Heart right ventricle (tissue), 16 donors: ENCODE measurements at regions not wholly inside any gene's neighbourhood (a gene's known extent, or its start where the extent isn't known, plus 50 kb on each side); places are given as distances from the start of the nearest gene placed in this dataset.

ENCODE experiments used
- ATAC-seq, 8 donors: fragments of 200-7000 bp; cut with Tn5 transposase; one replicate each; pipeline ENCODE4 v1.9.1; 2020; ENCODE audit warnings: mild to moderate bottlenecking in 8 of 8, moderate library complexity in 8 of 8, moderate number of reproducible peaks in 1 of 8
- DNase-seq, 2 donors: peaks; one replicate each; pipeline ENCODE4 v3.0.0-alpha.2; 2020
- H3K27ac ChIP-seq, 10 donors: fragments of 200-600 bp; sonication (generic) in 2 of 10; one replicate each; pipeline versions ENCODE4 v1.5.0 to v1.8.0; 2020 to 2022; ENCODE audit warnings: mild to moderate bottlenecking in 3 of 10
- H3K27me3 ChIP-seq, 7 donors: fragments of 200-600 bp; one replicate each; pipeline ENCODE4 v1.8.0; 2021 to 2022; ENCODE audit warnings: mild to moderate bottlenecking in 2 of 7
- H3K36me3 ChIP-seq, 9 donors: fragments of 200-600 bp; sonication (generic) in 1 of 9; one replicate each; pipeline versions ENCODE4 v1.5.0 to v1.8.0; 2020 to 2022; ENCODE audit warnings: mild to moderate bottlenecking in 2 of 9
- H3K4me1 ChIP-seq, 9 donors: fragments of 200-600 bp; sonication (generic) in 1 of 9; one replicate each; pipeline versions ENCODE4 v1.5.0 to v1.8.0; 2020 to 2022; ENCODE audit warnings: mild to moderate bottlenecking in 4 of 9
- H3K4me3 ChIP-seq, 10 donors: fragments of 200-600 bp; sonication (generic) in 2 of 10; one replicate each; pipeline versions ENCODE4 v1.5.0 to v1.8.0; 2020 to 2022; ENCODE audit warnings: mild to moderate bottlenecking in 7 of 10, moderate library complexity in 2 of 10
- H3K9me3 ChIP-seq, 11 donors: fragments of 200-600 bp in 10 of 11; sonication (generic) in 2 of 11; one replicate each; pipeline versions ENCODE4 v1.5.0 to v1.8.0; 2013 to 2022; ENCODE audit warnings: mild to moderate bottlenecking in 2 of 11, control low read depth in 1 of 11, moderate library complexity in 1 of 11
- CTCF ChIP-seq, 9 donors: fragments of 200-600 bp; sonication (generic) in 2 of 9; IDR thresholded peaks; one replicate each; pipeline versions ENCODE4 v1.5.0 to v1.8.0; 2021 to 2022; ENCODE audit warnings: antibody characterized with exemption in 9 of 9, mild to moderate bottlenecking in 5 of 9, moderate library complexity in 1 of 9
- WGBS, 2 donors: extraction: QIAGEN DNeasy Blood & Tissue Kit; methylation state at CpG; one replicate each; pipeline ENCODE4 v1.1.7; 2013; ENCODE audit warnings: inconsistent platforms in 1 of 2; 5-methylcytosine and 5-hydroxymethylcytosine counted together
- intact Hi-C, 10 donors: fragments of 100-400 bp; cut with DNase I; formaldehyde crosslinking; loops; one replicate each; pipeline versions ENCODE4 v1.11.1 to v1.14.2; 2022
- donor health status: Arrhythmogenic right ventricular cardiomyopathy.
- donor health status: ischemic (EF 13 %, LVEDD 7.1; RV severe dilation, severe dysfunction).
- donor health status: healthy with polysubstance abuse.
- donor health status: DM: no; HTN: yes; CAD: no.
- donor health status: DM: no; HTN: no; CAD: no.
- donor health status: ischemic (EF 25% LVEDD 6.9; RV normal size, moderate dysfunction).
- donor health status: ischemic (EF 25% LVEDD 5.7; RV mildly dilated, moderate dysfunction).
- donor health status: healthy.
- donor health status: DM: yes; HTN: yes; CAD: no.
- donor health status: Ischemic cardiomyopathy.
- donor health status: ischemic (EF 35%, LVEDD 5.7; RV mildly dilated, moderate dysfunction).
- donor health status: nonischemic (EF 11% LVEDD 7.7; RV severe dilation, severe dysfunction).
- donor health status: DM: yes; HTN: yes; CAD: no.
- donor health status: PGD.
- donor health status: ischemic (EF 29% LVEDD 5.4; RV normal size, mild dysfunction).
- donor health status: nonischemic (EF 23%, LVEDD 6.1; RV moderate dilation, normal function).

DNA sequence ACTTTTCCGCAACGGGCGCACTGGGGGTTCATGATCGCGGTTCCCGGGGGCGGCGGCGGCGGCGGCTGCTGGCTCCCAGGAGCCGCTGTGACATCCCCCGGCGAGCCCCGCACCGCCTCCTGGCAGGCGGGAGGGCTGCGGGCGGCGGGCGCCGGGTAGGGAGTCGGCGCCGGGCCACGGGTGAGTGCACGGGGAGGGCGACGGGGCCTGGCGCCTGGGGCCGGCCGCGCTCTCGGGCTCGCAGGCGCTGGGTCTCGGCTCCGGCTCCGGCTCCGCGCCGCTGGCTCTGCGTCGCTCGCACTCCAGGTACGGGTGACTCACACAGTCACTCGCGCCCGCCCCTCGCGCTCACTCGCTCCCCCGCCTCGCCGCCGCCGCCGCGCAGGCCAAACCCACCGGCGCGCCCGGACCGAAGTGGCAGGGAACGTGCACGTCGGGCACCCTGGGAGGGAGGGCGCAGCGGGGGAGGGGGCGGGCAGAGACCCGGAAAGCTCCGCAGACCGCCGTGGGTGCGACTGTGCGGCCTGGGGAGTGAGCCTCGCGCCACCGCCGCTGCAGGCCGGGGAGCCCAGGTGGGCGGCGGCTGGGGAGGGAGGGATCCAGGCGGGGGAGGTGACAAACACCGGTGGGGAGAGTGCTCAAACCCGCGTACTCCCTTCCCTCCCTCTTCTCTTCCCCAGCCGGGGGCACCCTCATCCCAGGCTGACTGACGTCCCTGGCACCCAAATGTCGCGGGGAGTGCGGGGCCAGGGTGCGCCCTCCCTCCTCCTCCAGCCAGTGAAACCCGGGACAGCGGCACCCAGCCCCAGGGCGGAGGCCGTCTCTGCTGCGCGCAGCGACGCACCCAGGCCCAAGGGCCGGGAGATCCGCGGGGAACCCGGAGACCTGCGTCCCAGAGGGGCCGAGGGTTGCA is 276.9 kb upstream of the NEBL start:
- peak; percentile 29 to 45 for DNase-seq

GRCh38 chr10:21172930-21173801 is 276.1 kb upstream of the NEBL start:
- peak overlapping the region in 7 of 10 donors; percentile 34 to 78 (median 55) for H3K27ac ChIP-seq
- peak; percentile 32 to 53 (median 41) for ATAC-seq

More for the DNA sequence above, 276.9 kb upstream of the NEBL start:
- H3K4me1 ChIP-seq: peaks cover 0 to 12% (median 8%) of the 10 kb centered on the region in 9 donors
- peak overlapping the region; percentile 54 to 68 (median 62) for H3K4me3 ChIP-seq
- H3K27me3 ChIP-seq: peaks cover 0 to 54% (median 17%) of the 10 kb centered on the region in 7 donors
- WGBS, 2 donors: 0 to 1% methylated on average over 82 to 107 of the region's 107 CpGs
- peak overlapping the region in 9 of 10 donors; percentile 35 to 78 (median 52) for H3K27ac ChIP-seq
- intact Hi-C loops: loop anchor here in 1 of 10 donors (10.0 kb wide), 1 partner anchor 91 kb away; no protein-coding TSS in a partner anchor
- H3K9me3 ChIP-seq: peaks cover 0 to 1% (median 0%) of the 10 kb centered on the region in 11 donors
- TF ChIP-seq CTCF (IDR thresholded peaks at IDR 0.05): peak in 1 of 9 donors; percentile 5
- peak; percentile 56 to 90 (median 76) for ATAC-seq
- no peaks in the 10 kb centered on the region for H3K36me3 ChIP-seq

DNA sequence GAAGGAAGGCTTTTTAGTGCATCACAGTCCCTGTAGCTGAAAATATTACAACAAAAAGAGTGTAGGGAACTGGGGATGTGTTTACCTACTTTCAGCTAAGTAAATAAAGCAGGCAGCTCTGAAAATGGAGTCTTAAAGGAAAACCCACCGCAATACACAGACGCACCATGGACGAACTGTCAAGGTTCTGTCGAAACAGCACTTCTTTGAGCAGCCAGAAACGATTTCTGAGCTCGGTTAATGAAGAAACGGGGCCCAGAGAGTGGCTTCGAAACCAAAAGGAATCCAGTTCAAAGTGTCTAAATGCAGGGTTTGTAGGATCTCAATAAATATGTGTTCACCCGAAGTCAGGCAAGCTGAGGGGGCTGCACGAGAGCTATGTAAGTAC is 275.4 kb upstream of the NEBL start:
- H3K27ac ChIP-seq: no peak overlapping the region
- H3K4me3 ChIP-seq: peak overlapping the region in 9 of 10 donors; percentile 58 to 68 (median 63)
- 52% methylated on average over 10 of the region's 10 CpGs for WGBS, 2 donors
- ATAC-seq: no peak
- no peak for DNase-seq
- peaks cover 0 to 54% (median 17%) of the 10 kb centered on the region in 7 donors for H3K27me3 ChIP-seq
- no peaks in the 10 kb centered on the region for H3K9me3 ChIP-seq
- H3K36me3 ChIP-seq: no peaks in the 10 kb centered on the region
- intact Hi-C loops: loop anchor here in 1 of 10 donors (10.0 kb wide), 1 partner anchor 92 kb away; no protein-coding TSS in a partner anchor
- peaks cover 0 to 12% (median 8%) of the 10 kb centered on the region in 9 donors for H3K4me1 ChIP-seq
- TF ChIP-seq CTCF (IDR thresholded peaks at IDR 0.05): no peak

More at GRCh38 chr10:21172930-21173801, 276.1 kb upstream of the NEBL start:
- Histone ChIP-seq H3K4me3 (peak overlapping the region; percentile 54 to 68 (median 62)), H3K9me3 (no peaks in the 10 kb centered on the region), H3K27me3 (peaks cover 0 to 54% (median 17%) of the 10 kb centered on the region in 7 donors), H3K4me1 (peaks cover 0 to 12% (median 8%) of the 10 kb centered on the region in 9 donors), H3K36me3 (no peaks in the 10 kb centered on the region)
- peak in 1 of 2 donors; percentile 18 for DNase-seq
- no peak for TF ChIP-seq CTCF (IDR thresholded peaks at IDR 0.05)
- WGBS, 2 donors: 1 to 2% methylated on average over 58 to 69 of the region's 69 CpGs
- intact Hi-C loops: loop anchor here in 1 of 10 donors (10.0 kb wide), 1 partner anchor 92 kb away; no protein-coding TSS in a partner anchor
